ENCODE measurements at regions not wholly inside any gene's neighbourhood (a gene's known extent, or its start where the extent isn't known, plus 50 kb on each side); places are given as distances from the start of the nearest gene placed in this dataset.

- Histone ChIP-seq H3K4me2 (no peak overlapping the region), H3K27me3 (no peaks in the 10 kb centered on the region), H3K27ac (no peak overlapping the region), H3K4me1 (peaks cover 8% of the 10 kb centered on the region; the same call in 1 of the 2 replicates), H3K4me3 (no peak overlapping the region), H3K9ac (no peak overlapping the region), H4K20me1 (no peaks in the 10 kb centered on the region), H3K9me3 (peaks cover 20% of the 10 kb centered on the region), H3K36me3 (no peaks in the 10 kb centered on the region)
- no peak for TF ChIP-seq Cebpa-rat (IDR thresholded peaks at IDR 0.05)
These were observed 83.6 kb upstream of the FXR1 start for GRCh38 chr3:180828723-180829408.

DNA sequence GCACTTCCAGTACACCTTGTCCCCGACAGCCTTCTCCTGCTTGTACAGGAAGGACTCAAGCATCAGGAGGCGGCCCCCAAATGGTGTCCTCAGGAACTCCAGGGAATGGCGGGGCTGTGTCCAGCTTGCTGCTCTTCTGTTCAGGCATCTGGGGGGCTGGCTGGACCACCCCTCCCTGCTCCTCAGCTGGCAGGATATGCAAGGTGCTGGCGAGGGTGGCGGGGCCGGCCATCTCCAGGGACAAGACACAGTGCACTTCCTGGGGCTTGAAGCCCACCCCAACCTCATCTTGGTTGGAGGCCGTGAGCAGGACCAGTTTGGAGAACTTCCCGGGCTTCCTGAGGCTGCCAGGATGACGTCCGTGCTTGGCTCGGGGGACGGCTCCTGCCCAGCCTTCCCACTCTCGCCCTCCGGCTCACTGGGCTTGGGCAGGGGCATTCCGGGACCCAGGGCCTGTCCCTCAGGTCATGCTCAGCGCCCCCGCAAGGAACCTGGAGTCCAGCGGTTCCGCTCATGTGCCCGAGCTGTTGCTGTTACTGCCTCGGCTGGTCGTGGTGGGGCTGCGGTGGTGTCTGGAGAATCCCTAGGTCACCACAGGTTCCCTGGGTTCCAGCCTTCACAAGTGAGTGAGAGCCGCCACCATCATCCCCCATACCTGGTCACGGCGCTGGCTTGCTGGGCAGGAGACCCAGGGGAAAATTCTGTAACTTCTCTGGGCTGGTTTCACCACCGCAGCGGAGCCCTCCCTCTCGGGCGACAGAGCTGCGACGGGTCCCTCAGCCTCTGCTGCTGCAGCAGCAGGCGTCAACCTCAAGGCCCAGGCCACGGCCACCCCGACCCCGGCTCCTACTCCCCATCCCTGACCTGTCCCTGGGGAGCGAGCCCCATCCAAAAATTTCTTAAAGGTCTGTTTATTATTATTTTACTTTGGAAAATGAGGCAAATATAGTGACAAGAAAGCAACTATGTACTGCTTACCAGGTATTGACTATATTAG, 82.8 kb upstream of the FXR1 start:
- Histone ChIP-seq H3K4me3 (no peak overlapping the region), H3K27me3 (no peaks in the 10 kb centered on the region)
- no peak for TF ChIP-seq Cebpa-rat (IDR thresholded peaks at IDR 0.05)

GRCh38 chr3:180835501-180835900, 77.0 kb upstream of the FXR1 start:
- H3K27me3 ChIP-seq: no peaks in the 10 kb centered on the region
- no peak overlapping the region for H3K9ac ChIP-seq
- H4K20me1 ChIP-seq: no peaks in the 10 kb centered on the region
- H3K4me2 ChIP-seq: no peak overlapping the region
- no peaks in the 10 kb centered on the region for H3K36me3 ChIP-seq
- TF ChIP-seq Cebpa-rat (IDR thresholded peaks at IDR 0.05): no peak
- no peak overlapping the region for H3K4me3 ChIP-seq
- H3K27ac ChIP-seq: no peak overlapping the region
- H3K4me1 ChIP-seq: peaks cover 8% of the 10 kb centered on the region; the same call in 1 of the 2 replicates
- H3K9me3 ChIP-seq: no peaks in the 10 kb centered on the region

More for the DNA sequence above, 82.8 kb upstream of the FXR1 start:
- no peak overlapping the region for H3K4me2 ChIP-seq
- peaks cover 8% of the 10 kb centered on the region; the same call in 1 of the 2 replicates for H3K4me1 ChIP-seq
- no peaks in the 10 kb centered on the region for H3K36me3 ChIP-seq
- no peak overlapping the region for H3K27ac ChIP-seq
- no peak overlapping the region for H3K9ac ChIP-seq
- H3K9me3 ChIP-seq: peaks cover 20% of the 10 kb centered on the region
- H4K20me1 ChIP-seq: no peaks in the 10 kb centered on the region

- H3K36me3 ChIP-seq: no peaks in the 10 kb centered on the region
- peaks cover 8% of the 10 kb centered on the region; the same call in 1 of the 2 replicates for H3K4me1 ChIP-seq
- H3K27ac ChIP-seq: no peak overlapping the region
- H3K9ac ChIP-seq: no peak overlapping the region
- H3K4me2 ChIP-seq: no peak overlapping the region
- no peak overlapping the region for H3K4me3 ChIP-seq
- TF ChIP-seq Cebpa-rat (IDR thresholded peaks at IDR 0.05): no peak
- H4K20me1 ChIP-seq: no peaks in the 10 kb centered on the region
- no peaks in the 10 kb centered on the region for H3K9me3 ChIP-seq
- H3K27me3 ChIP-seq: no peaks in the 10 kb centered on the region
These were observed 75.7 kb upstream of the FXR1 start for GRCh38 chr3:180836766-180837165.

- no peak overlapping the region for H3K9ac ChIP-seq
- H3K27me3 ChIP-seq: no peaks in the 10 kb centered on the region
- no peak overlapping the region for H3K4me2 ChIP-seq
- H3K27ac ChIP-seq: no peak overlapping the region
- no peak overlapping the region for H3K4me3 ChIP-seq
- no peaks in the 10 kb centered on the region for H3K4me1 ChIP-seq
- TF ChIP-seq Cebpa-rat (IDR thresholded peaks at IDR 0.05): no peak
- H3K36me3 ChIP-seq: no peaks in the 10 kb centered on the region
- peaks cover 6% of the 10 kb centered on the region for H3K9me3 ChIP-seq
- H4K20me1 ChIP-seq: no peaks in the 10 kb centered on the region
These were observed 57.6 kb upstream of the FXR1 start for GRCh38 chr3:180854887-180855286.

GRCh38 chr3:180855364-180855763, 57.1 kb upstream of the FXR1 start:
- Histone ChIP-seq H3K4me3 (no peak overlapping the region), H3K4me1 (no peaks in the 10 kb centered on the region), H3K36me3 (no peaks in the 10 kb centered on the region), H4K20me1 (no peaks in the 10 kb centered on the region), H3K27ac (no peak overlapping the region), H3K4me2 (no peak overlapping the region), H3K9ac (no peak overlapping the region), H3K27me3 (no peaks in the 10 kb centered on the region), H3K9me3 (peaks cover 6% of the 10 kb centered on the region)
- no peak for TF ChIP-seq Cebpa-rat (IDR thresholded peaks at IDR 0.05)

DNA sequence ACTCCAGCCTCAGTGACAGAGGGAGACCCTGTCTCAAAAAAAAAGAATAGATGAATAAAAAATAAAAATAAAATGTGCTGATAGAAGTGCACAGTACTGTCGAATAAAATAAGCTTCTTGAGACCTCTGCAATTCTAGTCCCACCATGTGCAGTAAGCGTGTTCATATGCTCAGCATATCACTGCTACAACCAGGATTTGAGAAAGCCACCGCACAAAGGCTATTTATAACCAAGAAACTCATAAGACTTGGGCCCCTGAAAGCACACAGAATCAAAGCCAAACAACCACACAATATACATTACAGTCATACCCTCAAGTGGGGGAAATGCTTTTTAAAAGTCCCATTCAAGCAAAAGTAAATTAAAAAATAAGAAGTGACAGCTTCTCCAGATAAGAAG, 56.5 kb upstream of the FXR1 start:
- no peaks in the 10 kb centered on the region for H3K4me1 ChIP-seq
- no peak overlapping the region for H3K4me3 ChIP-seq
- peaks cover 6% of the 10 kb centered on the region for H3K9me3 ChIP-seq
- no peaks in the 10 kb centered on the region for H3K27me3 ChIP-seq
- TF ChIP-seq Cebpa-rat (IDR thresholded peaks at IDR 0.05): no peak
- H3K9ac ChIP-seq: no peak overlapping the region
- no peaks in the 10 kb centered on the region for H3K36me3 ChIP-seq
- no peaks in the 10 kb centered on the region for H4K20me1 ChIP-seq
- H3K4me2 ChIP-seq: no peak overlapping the region
- no peak overlapping the region for H3K27ac ChIP-seq

DNA sequence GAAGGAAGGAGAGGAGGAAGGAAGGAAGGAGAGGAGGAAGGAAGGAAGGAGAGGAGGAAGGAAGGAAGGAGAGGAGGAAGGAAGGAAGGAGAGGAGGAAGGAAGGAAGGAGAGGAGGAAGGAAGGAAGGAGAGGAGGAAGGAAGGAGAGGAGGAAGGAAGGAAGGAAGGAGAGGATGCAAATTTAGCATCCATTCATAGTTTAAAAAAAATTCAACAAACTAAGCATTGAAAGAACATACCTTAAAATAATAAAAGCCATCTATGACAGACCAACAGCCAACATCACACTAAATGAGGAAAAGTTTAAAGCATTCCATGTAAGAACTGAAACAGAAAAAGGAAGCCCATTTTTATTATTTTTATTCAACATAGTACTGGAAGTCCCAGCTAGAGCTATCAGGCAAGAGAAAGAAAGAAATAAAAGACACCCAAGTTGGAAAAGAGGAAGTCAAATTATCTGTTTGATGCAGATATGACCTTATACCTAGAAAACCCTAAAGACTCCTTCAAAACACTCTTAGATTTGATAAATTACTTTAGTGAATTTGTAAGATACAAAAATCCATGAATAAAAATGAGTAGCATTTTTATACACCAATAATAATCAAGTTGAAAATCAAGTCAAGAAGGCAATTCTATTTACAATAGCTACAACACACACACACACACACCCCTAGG, 52.2 kb upstream of the FXR1 start:
- Histone ChIP-seq H3K27ac (no peak overlapping the region), H3K36me3 (no peaks in the 10 kb centered on the region), H3K27me3 (no peaks in the 10 kb centered on the region), H3K9ac (no peak overlapping the region), H3K9me3 (peaks cover 6% of the 10 kb centered on the region), H3K4me2 (no peak overlapping the region), H3K4me3 (no peak overlapping the region), H4K20me1 (no peaks in the 10 kb centered on the region), H3K4me1 (no peaks in the 10 kb centered on the region)
- TF ChIP-seq Cebpa-rat (IDR thresholded peaks at IDR 0.05): no peak

Data from BLaER1 (cell line).